Omental fat pad (tissue), 3 donors: ENCODE measurements at regions not wholly inside any gene's neighbourhood (a gene's known extent, or its start where the extent isn't known, plus 50 kb on each side); places are given as distances from the start of the nearest gene placed in this dataset.

Experiments used
- ATAC-seq: fragments of 150-250 bp; one replicate; pipeline ENCODE4 v1.9.1; 2016; ENCODE audit warnings: mild to moderate bottlenecking, moderate library complexity; ENCODE audit not compliant: low FRiP score
- DNase-seq: peaks from one replicate; pipeline ENCODE4 v3.0.0-alpha.2; 2019; ENCODE audit warnings: low spot score
- CTCF ChIP-seq, 3 donors: fragments of 450-650 bp; IDR thresholded peaks; one replicate each; pipeline ENCODE4 v1.5.1; 2016 to 2017; ENCODE audit warnings: antibody characterized with exemption in 3 of 3, mild to moderate bottlenecking in 3 of 3, moderate library complexity in 2 of 3

- DNase-seq (peak; percentile 41), ATAC-seq (peak; percentile 91)
- TF ChIP-seq CTCF (IDR thresholded peaks at IDR 0.05): no peak
These were observed 273.5 kb downstream of the CDH20 start for GRCh38 chr18:61606759-61607158.

- no peak for TF ChIP-seq CTCF (IDR thresholded peaks at IDR 0.05)
- ATAC-seq (no peak), DNase-seq (no peak)
These were observed 272.9 kb downstream of the CDH20 start for GRCh38 chr18:61606068-61606660.

GRCh38 chr18:61605376-61606067 is 272.3 kb downstream of the CDH20 start:
- no peak for TF ChIP-seq CTCF (IDR thresholded peaks at IDR 0.05)
- ATAC-seq: no peak
- DNase-seq: no peak
